Esophagus muscularis mucosa (tissue), 4 donors: ENCODE measurements at regions not wholly inside any gene's neighbourhood (a gene's known extent, or its start where the extent isn't known, plus 50 kb on each side); places are given as distances from the start of the nearest gene placed in this dataset.
"Not testable (repeated sequence)": the region's sequence is repeated elsewhere in the genome, so short reads cannot be mapped to it uniquely, and the experiment has no call there.

Source experiments
- EP300 ChIP-seq: sonication (generic); formaldehyde crosslinking; IDR thresholded peaks from one replicate; pipeline ENCODE4 v1.6.1; 2017; ENCODE audit warnings: antibody characterized with exemption
- POLR2A ChIP-seq: fragments of 450-650 bp; IDR thresholded peaks from one replicate; pipeline ENCODE4 v1.6.1; 2017; ENCODE audit warnings: antibody characterized with exemption, moderate library complexity, mild to moderate bottlenecking, low read depth
- POLR2AphosphoS5 ChIP-seq, 2 donors: sonication (generic); formaldehyde crosslinking; IDR thresholded peaks; one replicate each; pipeline ENCODE4 v1.6.1; 2017; ENCODE audit warnings: antibody characterized with exemption in 2 of 2
- TF ChIP-seq, protein P1 (sequence below), 3 experiments: fragments of 200-600 bp in 2 of 3; fragments of 450-650 bp in 1 of 3; sonication (generic) in 2 of 3; IDR thresholded peaks; one replicate each; pipeline ENCODE4 v1.5.1; 2017 to 2019; ENCODE audit warnings: antibody characterized with exemption in 3 of 3, mild to moderate bottlenecking in 2 of 3, moderate library complexity in 1 of 3

DNA sequence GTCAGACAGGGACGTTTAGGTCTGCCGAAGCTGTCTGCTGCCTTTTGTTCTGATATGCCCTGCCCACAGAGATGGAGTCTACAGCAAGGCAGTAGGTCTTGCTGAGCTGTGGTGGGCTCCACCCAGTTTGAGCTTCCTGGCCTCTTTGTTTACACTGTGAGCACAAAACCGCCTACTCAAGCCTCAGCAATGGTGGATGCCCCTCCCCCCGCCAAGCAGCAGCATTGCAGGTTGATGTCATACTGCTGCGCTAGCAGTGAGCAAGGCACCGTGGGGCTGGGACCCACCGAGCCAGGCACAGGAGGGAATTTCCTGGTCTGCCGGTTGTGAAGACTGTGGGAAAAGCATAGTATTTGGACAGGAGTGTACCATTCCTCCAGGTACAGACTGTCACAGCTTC, 233.1 kb downstream of the ATPSCKMT start:
- TF ChIP-seq, protein P1, sequence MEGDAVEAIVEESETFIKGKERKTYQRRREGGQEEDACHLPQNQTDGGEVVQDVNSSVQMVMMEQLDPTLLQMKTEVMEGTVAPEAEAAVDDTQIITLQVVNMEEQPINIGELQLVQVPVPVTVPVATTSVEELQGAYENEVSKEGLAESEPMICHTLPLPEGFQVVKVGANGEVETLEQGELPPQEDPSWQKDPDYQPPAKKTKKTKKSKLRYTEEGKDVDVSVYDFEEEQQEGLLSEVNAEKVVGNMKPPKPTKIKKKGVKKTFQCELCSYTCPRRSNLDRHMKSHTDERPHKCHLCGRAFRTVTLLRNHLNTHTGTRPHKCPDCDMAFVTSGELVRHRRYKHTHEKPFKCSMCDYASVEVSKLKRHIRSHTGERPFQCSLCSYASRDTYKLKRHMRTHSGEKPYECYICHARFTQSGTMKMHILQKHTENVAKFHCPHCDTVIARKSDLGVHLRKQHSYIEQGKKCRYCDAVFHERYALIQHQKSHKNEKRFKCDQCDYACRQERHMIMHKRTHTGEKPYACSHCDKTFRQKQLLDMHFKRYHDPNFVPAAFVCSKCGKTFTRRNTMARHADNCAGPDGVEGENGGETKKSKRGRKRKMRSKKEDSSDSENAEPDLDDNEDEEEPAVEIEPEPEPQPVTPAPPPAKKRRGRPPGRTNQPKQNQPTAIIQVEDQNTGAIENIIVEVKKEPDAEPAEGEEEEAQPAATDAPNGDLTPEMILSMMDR (IDR thresholded peaks at IDR 0.05): not testable (repeated sequence)
- not testable (repeated sequence) for TF ChIP-seq POLR2A; EP300; POLR2AphosphoS5 (IDR thresholded peaks at IDR 0.05)
